Common myeloid progenitor, CD34-positive (primary cell): ENCODE measurements at regions not wholly inside any gene's neighbourhood (a gene's known extent, or its start where the extent isn't known, plus 50 kb on each side); places are given as distances from the start of the nearest gene placed in this dataset.

ENCODE experiments used
- CTCF ChIA-PET: fragments of 350-600 bp; sonication (Branson Sonifier 250); formaldehyde crosslinking; loops from one replicate; lab custom pipeline; 2021; ENCODE audit warnings: antibody characterized with exemption; lab: Charles Lee
- POLR2A ChIA-PET: fragments of 350-600 bp; sonication (Branson Sonifier 250); formaldehyde crosslinking; loops from one replicate; lab custom pipeline; 2021; ENCODE audit warnings: antibody characterized with exemption; lab: Charles Lee
- DNase-seq, 3 donors: peaks; one replicate each; pipeline versions ENCODE4 v3.0.0 to v3.0.0-alpha.2; 2013
- H3K27ac ChIP-seq, 2 experiments: 1 replicate in 1 of 2; 2 replicates in 1 of 2; pipeline ENCODE4 v1.7.0; 2013; ENCODE audit warnings: inconsistent platforms in 2 of 2, low read length in 2 of 2, mild to moderate bottlenecking in 2 of 2, low read depth in 1 of 2, moderate library complexity in 1 of 2; ENCODE audit not compliant: severe bottlenecking in 2 of 2, insufficient read depth in 1 of 2, poor library complexity in 1 of 2
- H3K27me3 ChIP-seq, 5 experiments: replicated peaks in 2 of 5; 1 replicate in 3 of 5; 2 replicates in 2 of 5; pipeline versions ENCODE4 v1.6.1 to v1.7.0; 2013; ENCODE audit warnings: low read length in 4 of 5, mild to moderate bottlenecking in 2 of 5, moderate library complexity in 2 of 5, inconsistent platforms in 1 of 5; ENCODE audit not compliant: insufficient read depth in 5 of 5, control insufficient read depth in 4 of 5
- H3K36me3 ChIP-seq, 4 experiments: 1 replicate in 2 of 4; 2 replicates in 2 of 4; pipeline versions ENCODE4 v1.6.1 to v1.7.0; 2013; ENCODE audit warnings: low read length in 3 of 4, control low read depth in 1 of 4, mild to moderate bottlenecking in 1 of 4; ENCODE audit not compliant: control insufficient read depth in 4 of 4, insufficient read depth in 4 of 4
- H3K4me1 ChIP-seq, 4 experiments: 1 replicate in 3 of 4; 2 replicates in 1 of 4; pipeline versions ENCODE4 v1.6.1 to v1.7.1; 2013; ENCODE audit warnings: low read length in 3 of 4, mild to moderate bottlenecking in 3 of 4, control low read depth in 1 of 4, inconsistent platforms in 1 of 4, moderate library complexity in 1 of 4; ENCODE audit not compliant: control insufficient read depth in 4 of 4, insufficient read depth in 4 of 4; ENCODE audit errors: control extremely low read depth in 1 of 4
- H3K4me3 ChIP-seq, 7 experiments: 1 replicate in 4 of 7; 2 replicates in 3 of 7; pipeline versions ENCODE4 v1.5.1 to v1.7.0; 2013; ENCODE audit warnings: mild to moderate bottlenecking in 7 of 7, low read length in 6 of 7, moderate library complexity in 6 of 7, inconsistent platforms in 2 of 7, low read depth in 2 of 7, control low read depth in 1 of 7; ENCODE audit not compliant: insufficient read depth in 4 of 7, control insufficient read depth in 1 of 7; ENCODE audit errors: extremely low read depth in 1 of 7
- H3K9me3 ChIP-seq, 5 experiments: 1 replicate in 4 of 5; 2 replicates in 1 of 5; pipeline versions ENCODE4 v1.6.1 to v1.7.1; 2013; ENCODE audit warnings: low read length in 4 of 5, mild to moderate bottlenecking in 2 of 5, inconsistent platforms in 1 of 5, low read depth in 1 of 5, moderate library complexity in 1 of 5; ENCODE audit not compliant: control insufficient read depth in 4 of 5, insufficient read depth in 2 of 5; ENCODE audit errors: control extremely low read depth in 1 of 5
- WGBS: methylation state at CpG from one replicate; pipeline ENCODE4 v1.1.5; 2013; ENCODE audit not compliant: insufficient coverage; 5-methylcytosine and 5-hydroxymethylcytosine counted together

DNA sequence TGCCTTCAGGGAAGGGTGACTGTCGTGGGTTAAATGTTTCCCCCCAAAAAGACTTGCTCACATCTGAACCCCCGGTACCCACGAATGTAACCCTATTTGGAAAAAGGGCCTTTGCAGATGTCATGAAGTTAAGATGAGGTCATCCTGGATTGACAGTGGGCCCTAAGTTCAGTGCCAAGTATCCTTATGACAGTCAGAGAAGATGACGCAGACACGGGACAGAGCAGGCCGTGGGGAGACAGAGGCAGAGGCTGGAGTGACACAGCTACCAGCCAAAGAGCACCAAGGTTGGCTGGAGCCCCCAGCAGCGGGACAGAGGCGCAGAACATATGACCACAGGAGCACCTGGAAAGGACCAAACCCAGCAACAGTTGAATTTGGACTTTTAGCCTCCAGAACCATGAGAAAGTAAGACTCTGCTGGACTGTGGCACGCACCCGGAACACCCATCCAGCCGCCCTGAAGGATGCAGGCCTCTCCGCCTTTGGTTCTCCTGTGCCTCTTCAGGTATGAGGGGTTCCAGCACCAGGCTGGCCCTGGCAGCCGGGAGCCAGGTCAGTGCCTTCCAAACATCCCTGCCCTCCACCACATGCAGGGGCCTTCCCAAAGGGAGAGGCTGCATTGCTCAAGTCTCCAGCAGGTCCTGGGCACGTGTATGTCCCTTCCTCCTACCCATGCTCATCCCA, 104.0 kb downstream of the FOXL1 start:
- no peak for DNase-seq
- 95% methylated on average over 12 of the region's 14 CpGs for WGBS
- Histone ChIP-seq H3K4me3 (no peak overlapping the region), H3K9me3 (peaks cover 0 to 6% (median 3%) of the 10 kb centered on the region in 5 experiments), H3K4me1 (peaks cover 0 to 1% (median 0%) of the 10 kb centered on the region in 4 experiments), H3K27me3 (peaks cover 0 to 31% (median 4%) of the 10 kb centered on the region in 5 experiments), H3K36me3 (no peaks in the 10 kb centered on the region), H3K27ac (no peak overlapping the region)
- ChIA-PET POLR2A (no interaction called here), CTCF (no interaction called here)

DNA sequence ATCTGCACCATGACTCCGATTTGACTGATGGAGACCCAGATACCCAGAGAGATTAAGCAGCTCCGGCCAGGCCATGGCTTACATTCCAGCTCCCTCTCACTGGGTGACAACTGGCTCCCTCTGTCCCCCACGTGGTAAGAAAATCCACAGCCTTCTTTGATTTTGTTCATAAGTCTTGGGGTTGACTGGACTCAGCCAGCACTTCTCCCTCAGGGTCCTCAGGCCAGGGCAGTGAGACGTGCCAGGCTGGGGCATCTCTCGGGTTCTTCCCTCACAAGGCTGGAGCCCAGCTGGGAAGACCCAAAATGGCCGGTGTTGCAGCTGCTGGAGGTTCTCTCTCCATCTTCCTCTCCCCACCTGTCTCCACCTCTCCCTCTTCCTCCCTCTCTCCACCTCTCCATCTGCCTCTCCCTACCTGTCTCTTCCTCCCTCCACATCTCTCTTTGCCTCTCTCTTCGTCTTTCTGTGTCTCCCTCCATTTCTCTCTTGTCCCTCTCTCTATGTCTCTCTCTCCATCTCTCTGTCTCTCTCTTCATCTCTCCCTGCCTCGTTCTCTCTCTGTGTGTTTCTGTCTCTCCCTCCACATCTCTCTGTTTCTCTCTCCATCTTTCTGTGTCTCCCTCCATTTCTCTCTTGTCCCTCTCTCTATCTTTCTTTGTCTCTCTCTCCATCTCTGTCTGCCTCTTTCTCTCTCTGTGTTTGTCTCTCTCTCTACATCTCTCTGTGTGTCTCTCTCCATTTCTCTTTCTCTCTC, 105.3 kb downstream of the FOXL1 start:
- POLR2A ChIA-PET, result no interaction called here
- Histone ChIP-seq H3K27ac (no peak overlapping the region), H3K36me3 (no peaks in the 10 kb centered on the region), H3K9me3 (peaks cover 0 to 6% (median 3%) of the 10 kb centered on the region in 5 experiments), H3K4me1 (peaks cover 0 to 1% (median 0%) of the 10 kb centered on the region in 4 experiments), H3K27me3 (peaks cover 0 to 29% (median 4%) of the 10 kb centered on the region in 5 experiments), H3K4me3 (no peak overlapping the region)
- 71% methylated on average over 8 of the region's 8 CpGs for WGBS
- no peak for DNase-seq
- CTCF ChIA-PET, result no interaction called here

DNA sequence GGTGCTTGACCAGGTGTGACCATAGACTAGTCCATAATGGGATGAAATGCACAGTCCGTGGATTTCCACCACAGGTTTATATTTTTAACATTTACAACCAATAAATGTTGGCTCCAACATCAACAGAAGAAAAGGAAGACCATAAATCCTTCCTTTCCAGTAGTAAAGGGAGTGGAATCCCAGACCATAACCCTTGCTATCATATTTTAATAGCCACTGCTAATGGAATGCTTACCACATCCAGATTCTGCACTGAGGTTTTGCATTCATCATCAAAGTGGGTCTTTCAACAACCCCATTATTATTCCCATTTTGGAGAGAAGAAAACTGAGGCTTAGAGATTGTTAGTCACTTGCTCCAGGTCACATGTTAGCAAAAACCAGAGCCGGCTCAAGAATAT, 106.7 kb downstream of the FOXL1 start:
- ChIA-PET POLR2A (no interaction called here), CTCF (no interaction called here)
- Histone ChIP-seq H3K4me1 (peaks cover 0 to 1% (median 0%) of the 10 kb centered on the region in 4 experiments), H3K27ac (no peak overlapping the region), H3K36me3 (no peaks in the 10 kb centered on the region), H3K27me3 (peaks cover 0 to 28% (median 4%) of the 10 kb centered on the region in 5 experiments), H3K9me3 (peaks cover 0 to under 1% (median 0%) of the 10 kb centered on the region in 5 experiments), H3K4me3 (no peak overlapping the region)
- 100% methylated on average over 1 of the region's 2 CpGs for WGBS
- DNase-seq, result no peak

GRCh38 chr16:86690970-86691369, 112.6 kb downstream of the FOXL1 start:
- no peaks in the 10 kb centered on the region for H3K4me1 ChIP-seq
- no peak overlapping the region for H3K27ac ChIP-seq
- H3K36me3 ChIP-seq, result no peaks in the 10 kb centered on the region
- no peak for DNase-seq
- POLR2A ChIA-PET, result no interaction called here
- 97% methylated on average over 4 of the region's 5 CpGs for WGBS
- H3K9me3 ChIP-seq, result no peaks in the 10 kb centered on the region
- H3K4me3 ChIP-seq, result no peak overlapping the region
- CTCF ChIA-PET, result no interaction called here
- H3K27me3 ChIP-seq, result peaks cover 3 to 40% (median 11%) of the 10 kb centered on the region in 5 experiments

- no peak overlapping the region for H3K27ac ChIP-seq
- 61% methylated on average over 7 of the region's 10 CpGs for WGBS
- H3K27me3 ChIP-seq, result peaks cover 3 to 43% (median 13%) of the 10 kb centered on the region in 5 experiments
- H3K9me3 ChIP-seq, result no peaks in the 10 kb centered on the region
- H3K4me1 ChIP-seq, result no peaks in the 10 kb centered on the region
- H3K4me3 ChIP-seq, result no peak overlapping the region
- ChIA-PET CTCF (no interaction called here), POLR2A (no interaction called here)
- DNase-seq, result no peak
- H3K36me3 ChIP-seq, result no peaks in the 10 kb centered on the region
Observed at GRCh38 chr16:86692426-86692825, 114.1 kb downstream of the FOXL1 start.

DNA sequence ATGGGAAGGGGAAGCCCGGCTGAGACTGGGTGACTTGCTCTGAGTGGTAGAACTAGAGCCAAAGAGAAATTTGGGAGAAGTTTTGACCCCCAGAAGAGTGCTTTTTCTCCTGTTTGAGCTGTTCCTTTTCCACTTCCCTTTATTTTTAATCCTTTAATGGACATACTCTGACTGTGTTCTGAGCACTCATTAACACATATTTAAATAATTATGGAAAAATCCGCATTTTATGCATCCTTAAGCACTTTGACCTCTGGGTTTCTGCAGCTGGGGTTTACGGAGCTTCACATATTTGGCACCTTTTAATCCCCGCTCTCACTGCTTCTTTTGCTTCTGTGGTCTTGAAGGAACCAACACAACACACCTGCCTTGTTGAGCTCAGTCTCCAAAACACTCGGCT, 114.7 kb downstream of the FOXL1 start:
- POLR2A ChIA-PET, result no interaction called here
- DNase-seq, result no peak
- Histone ChIP-seq H3K36me3 (no peaks in the 10 kb centered on the region), H3K27ac (no peak overlapping the region), H3K9me3 (no peaks in the 10 kb centered on the region), H3K27me3 (peaks cover 3 to 45% (median 14%) of the 10 kb centered on the region in 5 experiments), H3K4me1 (no peaks in the 10 kb centered on the region), H3K4me3 (no peak overlapping the region)
- CTCF ChIA-PET, result no interaction called here
- 83% methylated on average over 3 of the region's 5 CpGs for WGBS

GRCh38 chr16:86697715-86698114, 119.4 kb downstream of the FOXL1 start:
- Histone ChIP-seq H3K27ac (no peak overlapping the region), H3K9me3 (no peaks in the 10 kb centered on the region), H3K27me3 (peaks cover 3 to 32% (median 17%) of the 10 kb centered on the region in 5 experiments), H3K4me1 (no peaks in the 10 kb centered on the region), H3K4me3 (no peak overlapping the region), H3K36me3 (no peaks in the 10 kb centered on the region)
- POLR2A ChIA-PET, result no interaction called here
- CTCF ChIA-PET, result no interaction called here
- no CpG with 5 or more reads among the region's 3 CpGs for WGBS
- DNase-seq, result no peak
